ENCODE measurements at regions not wholly inside any gene's neighbourhood (a gene's known extent, or its start where the extent isn't known, plus 50 kb on each side); places are given as distances from the start of the nearest gene placed in this dataset.

GRCh38 chr5:8062521-8062920 is 193.6 kb downstream of the MTRR start:
- Histone ChIP-seq H3K27me3 (ENCODE audit: low read length) (no peaks in the 10 kb centered on the region), H3K9me2 (replicated peaks; ENCODE audit: insufficient read depth, low read length) (no peaks in the 10 kb centered on the region), H3K4me3 (ENCODE audit: insufficient read depth, low read length, poor library complexity, severe bottlenecking) (no peak overlapping the region), H2AFZ (ENCODE audit: low read depth, low read length, severe bottlenecking) (no peak overlapping the region), H3K36me3 (ENCODE audit: low read length) (no peaks in the 10 kb centered on the region), H3F3A (ENCODE audit: insufficient read depth) (no peaks in the 10 kb centered on the region), H3K9me3 (ENCODE audit: insufficient read depth, low read length) (no peaks in the 10 kb centered on the region), H3K27ac (ENCODE audit: low read depth, low read length) (no peak overlapping the region), H3K4me2 (ENCODE audit: low read depth, low read length, poor library complexity, severe bottlenecking) (no peak overlapping the region), H4K20me1 (ENCODE audit: low read depth, low read length) (no peaks in the 10 kb centered on the region), H3K9ac (ENCODE audit: low read length) (no peak overlapping the region), H3K79me2 (ENCODE audit: insufficient read depth, low read length) (no peaks in the 10 kb centered on the region)
- TF ChIP-seq CTCF (IDR thresholded peaks at IDR 0.05; ENCODE audit: insufficient read depth, low read length, poor library complexity, severe bottlenecking) (no peak), EZH2phosphoT487 (conservative IDR thresholded peaks at IDR 0.05; ENCODE audit: low read length) (no peak)

- Histone ChIP-seq H3K4me2 (ENCODE audit: low read depth, low read length, poor library complexity, severe bottlenecking) (no peak overlapping the region), H3K9ac (ENCODE audit: low read length) (no peak overlapping the region), H3K9me3 (ENCODE audit: insufficient read depth, low read length) (no peaks in the 10 kb centered on the region), H3K36me3 (ENCODE audit: low read length) (no peaks in the 10 kb centered on the region), H4K20me1 (ENCODE audit: low read depth, low read length) (no peaks in the 10 kb centered on the region), H3K9me2 (replicated peaks; ENCODE audit: insufficient read depth, low read length) (no peaks in the 10 kb centered on the region), H3K27ac (ENCODE audit: low read depth, low read length) (no peak overlapping the region), H3K27me3 (ENCODE audit: low read length) (no peaks in the 10 kb centered on the region), H2AFZ (ENCODE audit: low read depth, low read length, severe bottlenecking) (no peak overlapping the region), H3K79me2 (ENCODE audit: insufficient read depth, low read length) (no peaks in the 10 kb centered on the region), H3K4me3 (ENCODE audit: insufficient read depth, low read length, poor library complexity, severe bottlenecking) (no peak overlapping the region), H3F3A (ENCODE audit: insufficient read depth) (no peaks in the 10 kb centered on the region)
- no peak for TF ChIP-seq CTCF (IDR thresholded peaks at IDR 0.05; ENCODE audit: insufficient read depth, low read length, poor library complexity, severe bottlenecking)
- TF ChIP-seq EZH2phosphoT487 (conservative IDR thresholded peaks at IDR 0.05; ENCODE audit: low read length), result no peak
Measured at GRCh38 chr5:8068078-8068477, 199.1 kb downstream of the MTRR start.

GRCh38 chr5:8070138-8070537 is 201.2 kb downstream of the MTRR start:
- Histone ChIP-seq H3K79me2 (ENCODE audit: insufficient read depth, low read length) (no peaks in the 10 kb centered on the region), H4K20me1 (ENCODE audit: low read depth, low read length) (no peaks in the 10 kb centered on the region), H3K9me2 (replicated peaks; ENCODE audit: insufficient read depth, low read length) (no peaks in the 10 kb centered on the region), H3K36me3 (ENCODE audit: low read length) (no peaks in the 10 kb centered on the region), H3K4me3 (ENCODE audit: insufficient read depth, low read length, poor library complexity, severe bottlenecking) (no peak overlapping the region), H3K9ac (ENCODE audit: low read length) (no peak overlapping the region), H2AFZ (ENCODE audit: low read depth, low read length, severe bottlenecking) (no peak overlapping the region), H3K4me2 (ENCODE audit: low read depth, low read length, poor library complexity, severe bottlenecking) (no peak overlapping the region), H3K27ac (ENCODE audit: low read depth, low read length) (no peak overlapping the region), H3K27me3 (ENCODE audit: low read length) (no peaks in the 10 kb centered on the region), H3K9me3 (ENCODE audit: insufficient read depth, low read length) (no peaks in the 10 kb centered on the region), H3F3A (ENCODE audit: insufficient read depth) (no peaks in the 10 kb centered on the region)
- TF ChIP-seq EZH2phosphoT487 (conservative IDR thresholded peaks at IDR 0.05; ENCODE audit: low read length) (no peak), CTCF (IDR thresholded peaks at IDR 0.05; ENCODE audit: insufficient read depth, low read length, poor library complexity, severe bottlenecking) (no peak)

- no peaks in the 10 kb centered on the region for H3K79me2 ChIP-seq (ENCODE audit: insufficient read depth, low read length)
- H3K9ac ChIP-seq (ENCODE audit: low read length), result no peak overlapping the region
- H4K20me1 ChIP-seq (ENCODE audit: low read depth, low read length), result no peaks in the 10 kb centered on the region
- no peak overlapping the region for H2AFZ ChIP-seq (ENCODE audit: low read depth, low read length, severe bottlenecking)
- H3K9me2 ChIP-seq (replicated peaks; ENCODE audit: insufficient read depth, low read length), result no peaks in the 10 kb centered on the region
- no peak overlapping the region for H3K4me2 ChIP-seq (ENCODE audit: low read depth, low read length, poor library complexity, severe bottlenecking)
- no peak for TF ChIP-seq EZH2phosphoT487 (conservative IDR thresholded peaks at IDR 0.05; ENCODE audit: low read length)
- no peak for TF ChIP-seq CTCF (IDR thresholded peaks at IDR 0.05; ENCODE audit: insufficient read depth, low read length, poor library complexity, severe bottlenecking)
- H3K4me3 ChIP-seq (ENCODE audit: insufficient read depth, low read length, poor library complexity, severe bottlenecking), result no peak overlapping the region
- H3F3A ChIP-seq (ENCODE audit: insufficient read depth), result no peaks in the 10 kb centered on the region
- H3K9me3 ChIP-seq (ENCODE audit: insufficient read depth, low read length), result no peaks in the 10 kb centered on the region
- no peaks in the 10 kb centered on the region for H3K36me3 ChIP-seq (ENCODE audit: low read length)
- no peak overlapping the region for H3K27ac ChIP-seq (ENCODE audit: low read depth, low read length)
- no peaks in the 10 kb centered on the region for H3K27me3 ChIP-seq (ENCODE audit: low read length)
Measured at GRCh38 chr5:8079056-8079455, 210.1 kb downstream of the MTRR start.
